Keratinocyte (primary cell): ENCODE measurements at regions not wholly inside any gene's neighbourhood (a gene's known extent, or its start where the extent isn't known, plus 50 kb on each side); places are given as distances from the start of the nearest gene placed in this dataset.

ENCODE experiments used
- DNase-seq: peaks from one replicate; pipeline ENCODE4 v3.0.0-alpha.2; 2011; ENCODE audit warnings: low read depth, missing footprints, low spot score
- FAIRE-seq: peaks from 2 replicates; lab custom pipeline; 2011; peaks lifted over from hg19 to GRCh38; lab: Jason Lieb, UNC
- H2AFZ ChIP-seq: 2 replicates; pipeline ENCODE4 v1.6.0; 2012; ENCODE audit warnings: low read length, control low read depth, inconsistent platforms; ENCODE audit not compliant: control insufficient read depth
- H3K27ac ChIP-seq: 2 replicates; pipeline ENCODE4 v1.5.1; 2011; ENCODE audit warnings: low read length; ENCODE audit not compliant: control insufficient read depth, insufficient read depth
- H3K27me3 ChIP-seq: 3 replicates; pipeline ENCODE4 v1.6.0; 2011; ENCODE audit warnings: low read length; ENCODE audit not compliant: control insufficient read depth, insufficient read depth; ENCODE audit errors: extremely low read depth
- H3K36me3 ChIP-seq, 2 experiments: 2 replicates in 1 of 2; 3 replicates in 1 of 2; pipeline ENCODE4 v1.5.1; 2011; ENCODE audit warnings: low read length in 2 of 2, mild to moderate bottlenecking in 1 of 2; ENCODE audit not compliant: control insufficient read depth in 2 of 2, insufficient read depth in 2 of 2; ENCODE audit errors: extremely low read depth in 1 of 2
- H3K4me1 ChIP-seq: 3 replicates; pipeline ENCODE4 v1.5.1; 2011; ENCODE audit warnings: low read length; ENCODE audit not compliant: control insufficient read depth, insufficient read depth; ENCODE audit errors: extremely low read depth
- H3K4me2 ChIP-seq: 3 replicates; pipeline ENCODE4 v1.6.0; 2011; ENCODE audit warnings: low read depth, low read length; ENCODE audit not compliant: control insufficient read depth, insufficient read depth; ENCODE audit errors: extremely low read depth
- H3K4me3 ChIP-seq, 3 experiments: fragments of 200-600 bp in 1 of 3; sonication (generic) in 1 of 3; 2 replicates in 2 of 3; 3 replicates in 1 of 3; pipeline ENCODE4 v1.5.1; 2011 to 2016; ENCODE audit warnings: low read length in 3 of 3, mild to moderate bottlenecking in 3 of 3, control low read depth in 2 of 3, inconsistent platforms in 1 of 3, low read depth in 1 of 3, mixed read lengths in 1 of 3, mixed run types in 1 of 3, moderate library complexity in 1 of 3; ENCODE audit not compliant: control insufficient read depth in 2 of 3, insufficient read depth in 2 of 3; ENCODE audit errors: extremely low read depth in 1 of 3
- H3K79me2 ChIP-seq: 2 replicates; pipeline ENCODE4 v1.6.0; 2012; ENCODE audit warnings: low read length; ENCODE audit not compliant: control insufficient read depth, insufficient read depth
- H3K9ac ChIP-seq: 3 replicates; pipeline ENCODE4 v1.6.0; 2011; ENCODE audit warnings: low read length; ENCODE audit not compliant: control insufficient read depth, insufficient read depth; ENCODE audit errors: extremely low read depth
- H3K9me1 ChIP-seq: 3 replicates; pipeline ENCODE4 v1.6.0; 2011; ENCODE audit warnings: low read length; ENCODE audit not compliant: control insufficient read depth, insufficient read depth; ENCODE audit errors: extremely low read depth
- H3K9me3 ChIP-seq: 2 replicates; pipeline ENCODE4 v1.5.1; 2012; ENCODE audit warnings: low read depth, low read length; ENCODE audit not compliant: control insufficient read depth
- H4K20me1 ChIP-seq: 3 replicates; pipeline ENCODE4 v1.6.0; 2011; ENCODE audit warnings: low read length; ENCODE audit not compliant: control insufficient read depth, insufficient read depth; ENCODE audit errors: extremely low read depth
- EZH2 ChIP-seq: IDR thresholded peaks from one replicate; pipeline ENCODE4 v1.6.1; 2012; ENCODE audit warnings: inconsistent platforms, mild to moderate bottlenecking, low read length, moderate library complexity
- dilution Hi-C: fragments of 300-500 bp; cut with MboI; formaldehyde crosslinking; loops from one replicate; pipeline ENCODE4 v1.7.0; 2020; ENCODE audit warnings: low sequenced_read_pairs; ENCODE audit not compliant: extremely low pct_ligation_motif_present
- TF ChIP-seq, protein P1 (sequence below), 3 experiments: IDR thresholded peaks in 1 of 3; conservative IDR thresholded peaks in 1 of 3; optimal IDR thresholded peaks in 1 of 3; 2 replicates in 2 of 3; 3 replicates in 1 of 3; pipeline versions ENCODE3 to v1.5.1; 2011; ENCODE audit warnings: low read length in 3 of 3, mild to moderate bottlenecking in 3 of 3, moderate library complexity in 2 of 3, control low read depth in 1 of 3, inconsistent platforms in 1 of 3; ENCODE audit not compliant: insufficient read depth in 2 of 3; ENCODE audit errors: extremely low read depth in 1 of 3

DNA sequence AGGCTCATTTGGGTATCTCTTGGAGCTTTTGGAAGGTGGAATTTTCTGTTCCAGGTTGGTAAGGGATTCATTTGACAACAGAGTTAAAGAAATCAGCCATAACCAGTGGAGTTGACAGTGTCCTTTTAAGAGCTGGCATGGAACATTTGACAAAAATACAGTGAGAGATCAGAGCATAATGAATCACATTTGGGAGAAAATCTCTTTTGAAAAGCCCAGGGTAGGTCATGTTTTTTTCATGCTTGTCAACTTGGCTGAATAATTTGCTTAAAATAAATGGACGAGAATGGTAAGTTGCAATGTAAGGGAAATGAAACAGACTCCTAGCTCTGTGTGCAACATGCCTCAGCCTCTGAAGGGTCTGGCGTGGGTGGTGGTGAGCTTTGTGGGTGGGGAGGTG is 235.3 kb upstream of the N4BP1 start:
- TF ChIP-seq, protein P1, sequence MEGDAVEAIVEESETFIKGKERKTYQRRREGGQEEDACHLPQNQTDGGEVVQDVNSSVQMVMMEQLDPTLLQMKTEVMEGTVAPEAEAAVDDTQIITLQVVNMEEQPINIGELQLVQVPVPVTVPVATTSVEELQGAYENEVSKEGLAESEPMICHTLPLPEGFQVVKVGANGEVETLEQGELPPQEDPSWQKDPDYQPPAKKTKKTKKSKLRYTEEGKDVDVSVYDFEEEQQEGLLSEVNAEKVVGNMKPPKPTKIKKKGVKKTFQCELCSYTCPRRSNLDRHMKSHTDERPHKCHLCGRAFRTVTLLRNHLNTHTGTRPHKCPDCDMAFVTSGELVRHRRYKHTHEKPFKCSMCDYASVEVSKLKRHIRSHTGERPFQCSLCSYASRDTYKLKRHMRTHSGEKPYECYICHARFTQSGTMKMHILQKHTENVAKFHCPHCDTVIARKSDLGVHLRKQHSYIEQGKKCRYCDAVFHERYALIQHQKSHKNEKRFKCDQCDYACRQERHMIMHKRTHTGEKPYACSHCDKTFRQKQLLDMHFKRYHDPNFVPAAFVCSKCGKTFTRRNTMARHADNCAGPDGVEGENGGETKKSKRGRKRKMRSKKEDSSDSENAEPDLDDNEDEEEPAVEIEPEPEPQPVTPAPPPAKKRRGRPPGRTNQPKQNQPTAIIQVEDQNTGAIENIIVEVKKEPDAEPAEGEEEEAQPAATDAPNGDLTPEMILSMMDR (optimal IDR thresholded peaks at IDR 0.05 in 1 of 3, IDR thresholded peaks at IDR 0.05 in 1 of 3, conservative IDR thresholded peaks at IDR 0.05 in 1 of 3; ENCODE audit: extremely low read depth in 1 of 3, insufficient read depth in 2 of 3, low read length in 3 of 3) = no peak
- TF ChIP-seq EZH2 = no peak
- no peak for FAIRE-seq
- no peak overlapping the region for H3K27ac ChIP-seq

GRCh38 chr16:48838349-48838748 is 228.4 kb upstream of the N4BP1 start:
- no peak for FAIRE-seq

More for the DNA sequence above, 235.3 kb upstream of the N4BP1 start:
- Histone ChIP-seq H3K4me2 (no peak overlapping the region), H3K4me1 (no peaks in the 10 kb centered on the region), H3K4me3 (no peak overlapping the region), H3K27me3 (no peaks in the 10 kb centered on the region), H4K20me1 (no peaks in the 10 kb centered on the region), H3K9ac (no peak overlapping the region), H3K9me3 (no peaks in the 10 kb centered on the region), H3K79me2 (no peaks in the 10 kb centered on the region), H2AFZ (no peak overlapping the region), H3K36me3 (no peaks in the 10 kb centered on the region), H3K9me1 (no peaks in the 10 kb centered on the region)
- dilution Hi-C loops = no loop called here
- DNase-seq = no peak

More at GRCh38 chr16:48838349-48838748, 228.4 kb upstream of the N4BP1 start:
- no peak overlapping the region for H3K4me2 ChIP-seq
- H3K79me2 ChIP-seq = no peaks in the 10 kb centered on the region
- H3K4me3 ChIP-seq = no peak overlapping the region
- no peaks in the 10 kb centered on the region for H3K36me3 ChIP-seq
- H3K9me3 ChIP-seq = no peaks in the 10 kb centered on the region
- TF ChIP-seq, protein P1 (optimal IDR thresholded peaks at IDR 0.05 in 1 of 3, IDR thresholded peaks at IDR 0.05 in 1 of 3, conservative IDR thresholded peaks at IDR 0.05 in 1 of 3; ENCODE audit: extremely low read depth in 1 of 3, insufficient read depth in 2 of 3, low read length in 3 of 3) = no peak
- no peak for TF ChIP-seq EZH2
- DNase-seq = no peak
- H3K27me3 ChIP-seq = no peaks in the 10 kb centered on the region
- H3K9ac ChIP-seq = no peak overlapping the region
- H3K4me1 ChIP-seq = no peaks in the 10 kb centered on the region
- H3K27ac ChIP-seq = no peak overlapping the region
- no peaks in the 10 kb centered on the region for H3K9me1 ChIP-seq
- dilution Hi-C loops = no loop called here
- H2AFZ ChIP-seq = no peak overlapping the region
- H4K20me1 ChIP-seq = no peaks in the 10 kb centered on the region
